ENCODE measurements at regions not wholly inside any gene's neighbourhood (a gene's known extent, or its start where the extent isn't known, plus 50 kb on each side); places are given as distances from the start of the nearest gene placed in this dataset.

DNA sequence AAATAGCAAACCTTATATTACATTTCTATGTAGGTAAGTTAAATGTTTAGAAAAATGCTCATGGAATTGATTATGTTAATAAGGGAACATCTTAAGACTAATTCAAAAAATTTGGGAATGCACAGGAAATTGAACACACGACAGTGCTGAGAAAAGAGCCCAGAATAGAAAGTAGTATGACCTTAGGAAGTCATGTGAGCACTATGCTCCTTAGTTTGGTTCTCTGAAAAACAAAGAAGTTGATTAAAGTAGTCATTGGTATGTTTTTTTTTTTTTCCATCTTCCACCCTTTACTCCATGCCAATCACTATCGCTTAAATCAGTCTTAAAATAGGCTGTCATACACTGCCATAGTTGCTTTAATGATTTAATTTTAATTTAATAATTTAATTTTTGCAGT is 242.9 kb downstream of the ANKRD7 start:
- TF ChIP-seq, protein P1, sequence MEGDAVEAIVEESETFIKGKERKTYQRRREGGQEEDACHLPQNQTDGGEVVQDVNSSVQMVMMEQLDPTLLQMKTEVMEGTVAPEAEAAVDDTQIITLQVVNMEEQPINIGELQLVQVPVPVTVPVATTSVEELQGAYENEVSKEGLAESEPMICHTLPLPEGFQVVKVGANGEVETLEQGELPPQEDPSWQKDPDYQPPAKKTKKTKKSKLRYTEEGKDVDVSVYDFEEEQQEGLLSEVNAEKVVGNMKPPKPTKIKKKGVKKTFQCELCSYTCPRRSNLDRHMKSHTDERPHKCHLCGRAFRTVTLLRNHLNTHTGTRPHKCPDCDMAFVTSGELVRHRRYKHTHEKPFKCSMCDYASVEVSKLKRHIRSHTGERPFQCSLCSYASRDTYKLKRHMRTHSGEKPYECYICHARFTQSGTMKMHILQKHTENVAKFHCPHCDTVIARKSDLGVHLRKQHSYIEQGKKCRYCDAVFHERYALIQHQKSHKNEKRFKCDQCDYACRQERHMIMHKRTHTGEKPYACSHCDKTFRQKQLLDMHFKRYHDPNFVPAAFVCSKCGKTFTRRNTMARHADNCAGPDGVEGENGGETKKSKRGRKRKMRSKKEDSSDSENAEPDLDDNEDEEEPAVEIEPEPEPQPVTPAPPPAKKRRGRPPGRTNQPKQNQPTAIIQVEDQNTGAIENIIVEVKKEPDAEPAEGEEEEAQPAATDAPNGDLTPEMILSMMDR (IDR thresholded peaks at IDR 0.05), result no peak
- no peak for TF ChIP-seq POLR2A (IDR thresholded peaks at IDR 0.05)
- no peak for TF ChIP-seq POLR2AphosphoS5 (IDR thresholded peaks at IDR 0.05; ENCODE audit: insufficient read depth in 1 of 2, low read depth in 1 of 2)

Measured in vagina (tissue), 2 donors.